Sciatic nerve (tissue), 2 donors: ENCODE measurements at regions not wholly inside any gene's neighbourhood (a gene's known extent, or its start where the extent isn't known, plus 50 kb on each side); places are given as distances from the start of the nearest gene placed in this dataset.
"Not testable (repeated sequence)": the region's sequence is repeated elsewhere in the genome, so short reads cannot be mapped to it uniquely, and the experiment has no call there.

Experiments used
- ATAC-seq: fragments of 200-7000 bp; cut with Tn5 transposase; one replicate; pipeline ENCODE4 v1.9.1; 2020; ENCODE audit warnings: mild to moderate bottlenecking, moderate library complexity
- DNase-seq: peaks from one replicate; pipeline ENCODE4 v3.0.0-alpha.2; 2020; ENCODE audit warnings: low spot score
- intact Hi-C: fragments of 100-400 bp; cut with DNase I; formaldehyde crosslinking; loops from one replicate; pipeline ENCODE4 v1.14.2; 2022
- donor health status: DM: no; HTN: no; CAD: no.
- donor health status: DM: no; HTN: no; CAD: no.

DNA sequence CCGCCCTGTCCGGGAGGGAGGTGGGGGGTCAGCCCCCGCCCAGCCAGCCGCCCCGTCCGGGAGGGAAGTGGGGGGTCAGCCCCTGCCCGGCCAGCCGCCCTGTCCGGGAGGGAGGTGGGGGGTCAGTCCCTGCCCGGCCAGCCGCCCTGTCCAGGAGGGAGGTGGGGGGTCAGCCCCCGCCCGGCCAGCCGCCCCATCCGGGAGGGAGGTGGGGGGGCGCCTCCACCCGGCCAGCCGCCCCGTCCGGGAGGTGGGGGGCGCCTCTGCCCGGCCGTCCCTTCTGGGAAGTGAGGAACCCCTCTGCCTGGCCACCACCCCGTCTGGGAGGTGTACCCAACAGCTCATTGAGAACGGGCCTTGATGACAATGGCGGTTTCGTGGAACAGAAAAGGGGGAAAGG is 823.4 kb upstream of the GBE1 start:
- ATAC-seq, DNase-seq, intact Hi-C loops: not testable (repeated sequence)

DNA sequence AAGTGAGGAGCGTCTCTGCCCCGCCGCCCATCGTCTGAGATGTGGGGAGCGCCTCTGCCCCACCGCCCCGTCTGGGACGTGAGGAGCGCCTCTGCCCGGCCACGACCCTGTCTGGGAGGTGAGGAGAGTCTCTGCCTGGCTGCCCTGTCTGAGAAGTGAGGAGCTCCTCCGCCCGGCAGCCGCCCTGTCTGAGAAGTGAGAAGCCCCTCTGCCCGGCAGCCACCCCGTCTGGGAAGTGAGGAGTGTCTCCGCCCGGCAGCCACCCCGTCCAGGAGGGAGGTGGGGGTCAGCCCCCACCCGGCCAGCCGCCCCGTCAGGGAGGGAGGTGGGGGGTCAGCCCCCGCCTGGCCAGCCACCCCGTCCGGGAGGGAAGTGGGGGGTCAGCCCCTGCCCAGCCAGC is 823.0 kb upstream of the GBE1 start:
- DNase-seq, intact Hi-C loops, ATAC-seq: not testable (repeated sequence)

GRCh38 chr3:82581350-82581749 is 819.9 kb upstream of the GBE1 start:
- intact Hi-C loops = no loop called here
- no peak for ATAC-seq
- DNase-seq = no peak

DNA sequence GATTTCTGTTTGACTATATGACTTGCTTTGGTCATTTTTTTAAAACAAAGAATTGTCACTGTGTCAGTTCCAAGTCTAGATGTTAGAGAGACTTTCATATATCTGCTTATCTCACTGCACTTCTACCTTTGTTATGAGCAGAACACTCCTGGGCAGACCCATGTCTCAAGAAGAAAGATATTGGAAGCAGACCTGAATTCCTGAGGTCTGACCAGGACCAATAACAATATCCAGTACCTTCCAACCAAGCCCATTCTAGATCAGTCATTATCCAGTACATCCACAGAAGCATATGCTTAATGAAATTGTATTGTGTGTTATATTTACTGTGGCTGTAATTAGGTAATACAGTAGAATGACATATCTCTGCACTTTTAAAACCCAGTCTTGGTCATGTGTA is 811.3 kb upstream of the GBE1 start:
- no peak for DNase-seq
- intact Hi-C loops = no loop called here
- no peak for ATAC-seq

DNA sequence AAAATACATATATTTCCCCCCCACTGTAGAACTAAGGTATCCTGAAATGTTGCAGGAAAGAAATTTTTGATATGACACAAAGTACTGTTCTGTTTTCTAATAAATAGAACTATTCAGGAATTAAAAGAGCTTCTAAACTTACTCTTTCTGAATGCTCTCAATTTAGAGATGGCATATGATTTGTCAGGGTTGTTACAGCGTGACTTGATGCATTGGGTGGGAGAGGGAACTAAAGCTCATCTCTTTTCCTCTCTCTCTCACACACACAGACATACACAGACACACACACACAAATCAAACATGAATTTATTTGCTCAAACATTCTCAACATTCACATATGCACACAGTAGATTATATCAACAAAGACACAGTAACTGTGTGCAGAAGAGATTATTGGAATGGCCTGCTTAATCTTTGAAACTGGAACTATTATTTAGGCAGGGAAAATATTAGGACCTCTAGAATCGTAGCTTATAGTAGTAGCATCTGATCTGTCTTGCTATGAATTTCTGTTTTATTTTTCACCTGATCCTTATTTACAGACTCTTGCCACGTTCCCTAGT is 807.4 kb upstream of the GBE1 start:
- intact Hi-C loops = no loop called here
- no peak for DNase-seq
- ATAC-seq = no peak

GRCh38 chr3:82567029-82567600 is 805.7 kb upstream of the GBE1 start:
- intact Hi-C loops = no loop called here
- DNase-seq = no peak
- peak; percentile 44 for ATAC-seq

- intact Hi-C loops = no loop called here
- no peak for ATAC-seq
- DNase-seq = no peak
Measured at GRCh38 chr3:82562896-82563295, 801.5 kb upstream of the GBE1 start.

- ATAC-seq (no peak), DNase-seq (no peak)
- intact Hi-C loops = no loop called here
Measured at GRCh38 chr3:82561784-82562183, 800.3 kb upstream of the GBE1 start.

- no peak for ATAC-seq
- intact Hi-C loops = no loop called here
Measured at GRCh38 chr3:82558081-82558480, 796.6 kb upstream of the GBE1 start.

DNA sequence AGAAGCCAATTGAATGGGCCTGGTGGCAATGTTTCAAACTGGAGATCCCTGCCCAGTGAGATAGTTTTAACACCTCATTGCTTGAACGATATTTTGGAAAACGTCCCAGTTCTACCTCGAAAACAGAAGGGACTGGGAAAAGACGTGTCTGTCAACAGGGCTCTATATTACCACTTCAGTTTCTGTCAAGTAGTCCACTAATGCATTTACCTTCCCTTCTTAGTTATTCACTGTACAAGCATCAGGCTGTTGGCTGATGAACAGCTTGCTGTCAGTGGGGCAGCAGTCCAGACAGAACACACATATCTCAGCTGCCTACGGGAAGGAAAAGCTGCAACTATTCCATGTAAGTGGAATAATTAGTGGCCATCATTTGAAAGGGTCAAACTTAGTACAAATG is 794.7 kb upstream of the GBE1 start:
- ATAC-seq (no peak), DNase-seq (no peak)
- intact Hi-C loops = no loop called here

More at GRCh38 chr3:82558081-82558480, 796.6 kb upstream of the GBE1 start:
- DNase-seq = no peak

DNA sequence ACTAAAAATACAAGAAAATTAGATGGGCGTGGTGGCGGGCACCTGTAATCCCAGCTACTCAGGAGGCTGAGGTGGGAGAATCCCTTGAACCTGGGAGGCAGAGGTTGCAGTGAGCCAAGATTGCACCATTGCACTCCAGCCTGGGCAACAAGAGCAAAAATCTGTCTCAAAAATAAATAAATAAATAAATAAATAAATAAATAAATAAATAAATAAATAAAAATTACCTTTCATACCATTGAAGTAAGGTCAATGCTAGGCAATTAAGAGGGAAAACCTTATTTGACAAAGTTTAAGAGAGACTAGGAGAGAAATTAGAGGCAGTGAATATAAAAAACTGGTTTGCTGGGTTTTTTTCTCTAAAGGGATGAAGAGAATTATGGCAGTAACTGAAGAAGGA is 781.1 kb upstream of the GBE1 start:
- intact Hi-C loops, DNase-seq, ATAC-seq: not testable (repeated sequence)

DNA sequence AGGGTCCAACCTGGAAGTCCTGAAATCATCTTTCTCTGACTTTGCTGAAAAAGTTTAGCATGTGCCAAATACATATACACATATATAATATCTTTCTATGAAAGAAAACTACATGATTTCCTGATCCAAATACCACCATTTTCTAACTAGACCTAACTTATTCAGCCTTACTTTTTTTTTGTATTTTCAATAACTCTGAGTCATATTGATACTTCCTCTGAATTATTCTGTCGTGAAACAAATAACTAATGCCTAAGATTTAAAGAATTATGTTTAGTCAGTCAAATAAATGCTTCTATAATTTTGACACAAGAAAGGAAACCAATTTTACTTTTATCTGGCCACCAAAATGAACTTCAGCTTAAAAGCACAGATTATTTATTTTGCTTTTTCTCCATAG is 760.2 kb upstream of the GBE1 start:
- no peak for ATAC-seq
- intact Hi-C loops = no loop called here
- DNase-seq = no peak

GRCh38 chr3:82520846-82521245 is 759.4 kb upstream of the GBE1 start:
- ATAC-seq = no peak
- intact Hi-C loops = no loop called here

DNA sequence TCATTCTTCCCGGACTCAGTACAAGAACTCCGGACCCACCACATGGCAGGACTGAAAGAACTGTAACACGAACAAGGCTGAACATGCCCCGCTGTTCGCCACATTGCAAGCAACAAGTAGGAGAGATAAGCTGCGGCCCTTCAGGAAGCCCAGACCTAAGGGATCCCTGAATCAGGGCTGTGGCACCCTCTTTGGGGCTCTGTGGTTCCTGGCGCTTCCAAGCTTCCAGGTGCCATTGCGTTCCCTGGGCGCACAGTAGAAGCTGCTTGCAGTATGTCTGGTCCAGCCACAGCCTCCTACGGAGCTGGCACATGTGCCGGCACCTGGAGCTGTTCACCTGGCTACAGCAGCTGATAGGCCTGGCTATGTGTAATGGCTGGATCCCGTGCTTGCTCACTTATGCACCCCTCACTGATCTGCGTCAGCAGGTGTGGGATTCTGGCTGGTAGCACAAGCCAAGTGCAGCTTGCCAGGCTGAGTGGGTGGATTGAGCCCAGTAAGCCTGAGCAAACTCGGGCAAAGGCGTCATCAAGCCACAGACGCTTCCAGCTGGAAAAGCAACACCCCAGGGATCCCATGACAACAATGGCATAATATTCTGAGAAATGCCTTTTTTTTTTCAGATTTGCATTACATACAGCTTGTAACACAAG is 748.6 kb upstream of the GBE1 start:
- intact Hi-C loops = no loop called here
- ATAC-seq (no peak), DNase-seq (no peak)

More at GRCh38 chr3:82520846-82521245, 759.4 kb upstream of the GBE1 start:
- no peak for DNase-seq

DNA sequence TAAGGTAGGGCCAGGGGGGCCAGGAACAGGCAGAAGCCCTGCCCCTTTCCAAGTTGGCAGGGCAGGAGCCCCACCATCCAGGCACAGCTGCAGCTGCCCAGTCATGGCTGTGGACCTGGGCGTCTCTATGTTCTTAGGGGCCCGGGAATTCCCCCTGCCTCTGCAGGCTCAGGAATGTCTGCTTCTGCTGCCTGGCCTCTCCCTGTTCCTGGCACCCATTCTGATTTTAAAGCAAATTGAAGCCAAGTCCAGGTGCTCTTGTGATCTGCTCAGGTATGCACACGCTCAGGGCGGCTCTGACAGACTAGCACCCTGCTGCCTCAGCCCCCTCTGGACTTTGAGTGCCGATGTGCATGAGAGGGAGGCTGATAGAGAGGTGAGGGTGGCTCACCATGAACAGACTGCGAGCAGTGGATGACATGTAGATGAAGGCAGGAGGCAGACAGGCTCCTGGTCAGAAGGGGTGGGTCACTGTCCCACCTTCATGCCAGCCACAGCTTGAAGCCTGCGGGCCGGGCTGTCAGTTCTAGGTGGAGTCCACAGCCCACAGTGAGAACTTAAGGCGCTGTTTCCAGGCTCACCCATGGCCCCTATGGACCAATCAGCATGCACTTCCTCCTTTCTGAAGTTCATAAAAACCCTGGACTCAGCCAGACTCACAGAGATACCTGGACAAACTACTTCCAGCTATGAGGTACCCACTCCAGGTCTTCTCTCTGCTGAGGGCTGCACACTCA is 747.8 kb upstream of the GBE1 start:
- intact Hi-C loops = no loop called here
- DNase-seq (no peak), ATAC-seq (no peak)

DNA sequence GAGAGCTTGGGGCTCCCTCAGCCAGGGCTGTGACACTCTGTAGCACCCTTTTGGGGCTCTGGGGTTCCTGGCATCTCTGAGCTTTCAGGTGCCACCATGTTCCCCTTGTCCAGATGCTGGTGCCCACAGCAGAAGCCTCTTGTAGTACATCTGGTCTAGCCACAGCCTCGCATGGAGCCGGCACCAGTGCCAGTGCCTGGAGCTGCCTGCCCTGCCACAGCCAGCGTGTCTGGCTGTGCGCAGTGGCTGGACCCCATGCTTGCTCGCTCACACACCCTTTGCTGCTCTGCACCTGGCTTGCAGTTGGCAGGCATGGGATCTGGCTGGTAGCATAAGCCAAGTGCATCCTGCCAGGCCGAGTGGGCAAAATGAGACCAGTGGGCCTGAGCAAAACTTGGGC is 744.8 kb upstream of the GBE1 start:
- ATAC-seq (no peak), DNase-seq (no peak)
- intact Hi-C loops = no loop called here

GRCh38 chr3:82505079-82505756 is 743.8 kb upstream of the GBE1 start:
- intact Hi-C loops = no loop called here
- peak; percentile 13 for ATAC-seq

DNA sequence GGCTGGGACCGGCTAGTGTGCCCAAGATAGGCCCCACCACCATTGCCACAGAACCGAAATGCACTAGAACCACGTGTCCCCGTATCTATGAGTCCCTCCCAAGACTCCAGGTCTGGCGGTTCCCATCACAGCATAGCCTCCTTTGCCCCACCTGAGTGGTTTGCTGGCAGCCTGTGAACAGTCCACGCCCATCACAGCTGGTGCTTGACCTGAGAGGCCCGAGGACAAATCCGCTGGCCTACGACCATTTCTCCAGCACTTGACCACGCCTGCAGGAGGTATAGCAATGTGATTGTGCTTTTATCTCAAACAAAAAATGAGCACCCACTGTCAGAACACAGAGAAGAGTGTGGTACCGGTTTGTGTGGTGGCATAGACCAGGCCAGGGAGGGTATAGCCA is 736.7 kb upstream of the GBE1 start:
- ATAC-seq (no peak), DNase-seq (no peak)
- intact Hi-C loops = no loop called here

More at GRCh38 chr3:82505079-82505756, 743.8 kb upstream of the GBE1 start:
- no peak for DNase-seq

DNA sequence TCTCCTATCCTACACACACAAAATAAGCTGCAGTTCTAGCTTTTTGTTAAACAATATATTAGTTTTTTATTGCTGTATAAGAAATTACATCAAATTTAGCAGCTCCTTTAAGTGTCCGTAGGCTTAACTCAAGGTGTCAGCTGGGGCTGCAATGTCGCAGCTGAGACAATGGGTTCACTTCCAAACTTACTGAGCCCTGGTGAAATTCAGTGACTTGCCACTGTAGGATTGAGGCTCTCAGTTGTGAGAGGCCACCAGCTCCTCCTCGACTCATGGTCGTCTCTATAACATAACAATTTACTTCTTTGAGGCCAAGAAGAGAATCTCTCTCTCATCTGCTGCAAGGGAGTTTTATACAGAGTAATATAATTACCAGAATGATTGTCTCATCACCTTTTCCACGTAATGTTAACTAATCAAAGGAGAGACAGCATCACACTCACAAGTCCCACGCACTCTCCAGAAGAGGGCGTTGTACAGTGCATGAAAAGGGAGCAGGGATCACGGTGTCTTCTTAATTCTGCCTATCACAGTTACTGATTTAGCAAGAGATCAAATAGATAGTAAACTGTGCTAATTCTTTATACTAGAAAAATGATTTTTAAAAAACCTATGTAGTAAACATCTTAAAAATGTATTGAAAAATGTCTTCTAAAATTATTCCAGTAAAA is 735.6 kb upstream of the GBE1 start:
- ATAC-seq (no peak), DNase-seq (no peak)
- intact Hi-C loops = no loop called here
